HUES48 (cell line): ENCODE measurements at regions not wholly inside any gene's neighbourhood (a gene's known extent, or its start where the extent isn't known, plus 50 kb on each side); places are given as distances from the start of the nearest gene placed in this dataset.

ENCODE experiments used
- H3K27ac ChIP-seq: one replicate; pipeline ENCODE4 v1.7.0; 2013; ENCODE audit warnings: low read depth, low read length, inconsistent platforms
- H3K27me3 ChIP-seq: 2 replicates; pipeline ENCODE4 v1.6.1; 2013; ENCODE audit warnings: mild to moderate bottlenecking, low read length; ENCODE audit not compliant: control insufficient read depth, insufficient read depth
- H3K36me3 ChIP-seq: 2 replicates; pipeline ENCODE4 v1.6.1; 2013; ENCODE audit warnings: low read length; ENCODE audit not compliant: control insufficient read depth, insufficient read depth
- H3K4me1 ChIP-seq: 2 replicates; pipeline ENCODE4 v1.6.1; 2013; ENCODE audit warnings: mild to moderate bottlenecking, low read length; ENCODE audit not compliant: control insufficient read depth, insufficient read depth
- H3K4me3 ChIP-seq: 2 replicates; pipeline ENCODE4 v1.5.1; 2013; ENCODE audit warnings: mild to moderate bottlenecking, low read depth, low read length
- H3K9ac ChIP-seq: 2 replicates; pipeline ENCODE4 v1.6.1; 2013; ENCODE audit warnings: mild to moderate bottlenecking, low read depth, low read length, moderate library complexity
- H3K9me3 ChIP-seq: 2 replicates; pipeline ENCODE4 v1.6.1; 2013; ENCODE audit warnings: low read length; ENCODE audit not compliant: control insufficient read depth, insufficient read depth

DNA sequence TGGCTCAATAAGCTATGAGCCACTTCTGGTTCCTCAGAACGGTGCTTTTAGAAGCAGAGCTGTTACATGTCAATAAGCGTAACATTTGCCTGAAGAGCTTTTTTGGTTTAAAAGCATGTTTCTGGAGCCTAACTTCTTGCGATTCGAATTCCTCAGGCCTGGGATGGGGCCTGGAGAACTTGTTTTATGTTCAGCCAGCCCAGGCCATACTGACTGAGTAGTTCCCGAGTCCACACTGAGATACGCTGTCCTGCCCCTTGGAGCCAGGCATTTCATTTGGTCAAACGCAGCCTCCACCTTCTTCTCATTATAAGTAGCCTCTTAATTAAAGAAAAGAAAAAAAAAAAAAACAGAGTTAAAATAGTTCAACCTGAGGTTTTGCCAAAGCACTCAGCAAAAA lies 260.6 kb upstream of the ANKRD55 start:
- Histone ChIP-seq H3K27me3 (no peaks in the 10 kb centered on the region), H3K4me3 (no peak overlapping the region), H3K27ac (no peak overlapping the region), H3K4me1 (peaks cover 7% of the 10 kb centered on the region), H3K9me3 (no peaks in the 10 kb centered on the region), H3K36me3 (no peaks in the 10 kb centered on the region), H3K9ac (no peak overlapping the region)

DNA sequence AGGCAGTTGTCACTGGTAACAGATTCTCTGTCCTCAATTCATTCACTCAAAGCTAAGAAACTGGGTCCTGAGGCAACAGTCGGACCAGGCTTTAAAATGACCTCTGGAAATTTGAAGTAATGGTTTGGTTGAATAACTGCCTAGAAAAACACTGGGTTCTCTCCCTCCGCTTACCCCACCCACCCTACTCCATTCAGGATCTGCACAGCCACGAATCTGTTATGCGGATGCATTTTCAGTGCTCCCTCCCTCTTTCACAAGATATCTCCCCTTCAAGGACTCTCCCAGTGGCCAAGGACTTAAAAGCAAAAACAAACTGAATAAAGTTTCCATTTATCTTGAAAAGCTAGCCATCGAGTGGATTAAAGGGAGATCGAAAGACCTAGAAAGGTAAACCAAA lies 260.2 kb upstream of the ANKRD55 start:
- no peak overlapping the region for H3K4me3 ChIP-seq
- no peaks in the 10 kb centered on the region for H3K9me3 ChIP-seq
- H3K27ac ChIP-seq, result no peak overlapping the region
- no peak overlapping the region for H3K9ac ChIP-seq
- peaks cover 7% of the 10 kb centered on the region for H3K4me1 ChIP-seq
- no peaks in the 10 kb centered on the region for H3K27me3 ChIP-seq
- no peaks in the 10 kb centered on the region for H3K36me3 ChIP-seq

GRCh38 chr5:56492812-56493211 lies 259.7 kb upstream of the ANKRD55 start:
- Histone ChIP-seq H3K4me1 (peaks cover 7% of the 10 kb centered on the region), H3K27ac (no peak overlapping the region), H3K9ac (no peak overlapping the region), H3K27me3 (no peaks in the 10 kb centered on the region), H3K4me3 (no peak overlapping the region), H3K36me3 (no peaks in the 10 kb centered on the region), H3K9me3 (no peaks in the 10 kb centered on the region)

DNA sequence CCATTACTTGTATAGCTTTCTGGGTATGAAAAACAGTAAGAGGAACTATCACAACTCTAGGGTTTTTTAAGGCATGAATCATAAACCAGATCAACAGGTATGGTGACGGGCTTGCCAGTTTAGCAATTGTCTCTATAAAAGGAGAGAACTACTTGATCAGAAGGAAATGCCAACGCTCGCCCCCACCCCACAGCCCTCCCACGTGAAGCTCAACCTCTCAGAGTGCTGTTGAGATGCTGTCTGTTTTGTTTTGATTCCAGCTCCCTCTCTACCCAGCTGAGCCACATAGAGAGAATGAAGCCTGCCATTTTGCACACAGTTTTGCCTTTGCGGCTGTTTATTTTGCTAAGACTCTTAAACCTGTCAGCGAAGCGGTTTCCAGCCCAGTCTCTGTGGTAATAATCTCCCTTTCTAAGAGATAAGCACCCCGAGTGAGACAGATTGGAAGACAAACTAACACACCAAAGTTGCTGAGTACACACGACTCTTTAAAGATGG lies 257.9 kb upstream of the ANKRD55 start:
- no peak overlapping the region for H3K27ac ChIP-seq
- peaks cover 7% of the 10 kb centered on the region for H3K4me1 ChIP-seq

DNA sequence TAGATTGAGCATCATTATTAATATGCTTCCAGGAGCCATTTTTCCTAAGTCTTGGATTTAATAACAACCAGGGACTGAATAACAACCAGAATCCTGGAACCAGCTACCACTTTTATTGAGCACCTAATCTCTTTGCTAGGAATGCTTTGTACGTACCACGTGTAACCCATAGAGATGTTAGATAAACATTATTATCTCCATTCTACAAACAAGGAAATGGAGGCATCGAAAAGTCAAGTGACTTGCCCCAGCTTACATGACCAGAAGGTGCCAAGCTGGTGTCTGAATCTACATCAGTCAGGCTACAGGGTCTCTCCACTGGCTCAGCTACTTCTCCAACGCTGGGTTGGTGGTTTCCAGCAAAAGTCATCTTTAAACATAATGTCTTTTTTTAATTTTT lies 256.1 kb upstream of the ANKRD55 start:
- Histone ChIP-seq H3K9ac (no peak overlapping the region), H3K36me3 (no peaks in the 10 kb centered on the region), H3K4me1 (peaks cover 3% of the 10 kb centered on the region), H3K27me3 (no peaks in the 10 kb centered on the region), H3K4me3 (no peak overlapping the region), H3K9me3 (peaks cover 4% of the 10 kb centered on the region; the same call in 1 of the 2 replicates), H3K27ac (no peak overlapping the region)

More for the DNA sequence above, 257.9 kb upstream of the ANKRD55 start:
- Histone ChIP-seq H3K4me3 (no peak overlapping the region), H3K9me3 (peaks cover 4% of the 10 kb centered on the region; the same call in 1 of the 2 replicates), H3K27me3 (no peaks in the 10 kb centered on the region), H3K9ac (no peak overlapping the region), H3K36me3 (no peaks in the 10 kb centered on the region)

DNA sequence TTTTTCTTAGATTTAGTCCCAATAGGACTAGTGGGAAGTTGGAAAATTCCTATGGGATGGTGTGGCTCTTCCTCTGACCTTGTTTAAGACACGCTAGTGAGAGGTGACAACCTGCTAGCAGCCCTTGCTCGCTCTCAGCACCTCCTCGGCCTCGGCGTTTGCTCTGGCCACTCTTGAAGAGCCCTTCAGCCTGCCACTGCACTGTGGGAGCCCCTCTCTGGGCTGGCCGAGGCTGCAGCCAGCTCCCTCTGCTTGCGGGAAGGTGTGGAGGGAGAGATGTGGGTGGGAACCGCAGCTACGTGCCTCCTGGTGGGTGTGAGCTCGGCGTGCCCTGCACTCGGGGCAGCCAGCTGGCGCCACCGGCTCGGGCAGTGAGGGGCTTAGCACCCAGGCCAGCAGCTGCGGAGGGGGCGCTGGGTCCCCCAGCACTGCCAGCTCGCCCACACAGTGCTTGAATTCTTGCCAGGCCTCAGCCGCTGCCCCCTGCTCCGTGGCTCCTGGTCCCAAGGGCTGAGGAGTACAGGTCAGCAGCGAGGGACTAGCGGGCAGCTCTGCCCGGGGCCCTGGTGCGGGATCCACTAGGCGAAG lies 254.5 kb upstream of the ANKRD55 start:
- Histone ChIP-seq H3K4me3 (no peak overlapping the region), H3K27me3 (no peaks in the 10 kb centered on the region), H3K4me1 (no peaks in the 10 kb centered on the region), H3K27ac (no peak overlapping the region), H3K9ac (no peak overlapping the region), H3K9me3 (peaks cover 4% of the 10 kb centered on the region; the same call in 1 of the 2 replicates), H3K36me3 (no peaks in the 10 kb centered on the region)

DNA sequence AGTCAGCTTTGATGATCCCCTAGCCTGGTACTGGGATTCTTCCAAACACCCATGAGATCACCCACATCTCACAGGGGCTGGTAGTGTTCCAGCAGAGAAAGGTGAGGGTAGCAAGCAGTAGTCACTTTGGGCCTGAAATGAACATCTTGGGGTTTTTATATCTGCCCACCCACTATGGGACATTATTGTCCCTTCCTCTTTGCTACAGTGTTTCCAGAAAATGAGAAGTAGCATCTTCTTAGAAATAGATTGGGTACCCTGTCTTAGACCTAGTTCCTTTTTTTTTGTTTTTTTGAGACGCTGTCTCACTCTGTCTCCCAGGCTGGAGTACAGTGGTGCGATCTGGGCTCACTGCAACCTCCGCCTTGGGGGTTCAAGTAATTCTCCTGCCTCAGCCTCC lies 249.2 kb upstream of the ANKRD55 start:
- Histone ChIP-seq H3K27ac (no peak overlapping the region), H3K36me3 (no peaks in the 10 kb centered on the region), H3K4me3 (no peak overlapping the region), H3K27me3 (peaks cover 37% of the 10 kb centered on the region), H3K9ac (no peak overlapping the region), H3K9me3 (peaks cover 4% of the 10 kb centered on the region; the same call in 1 of the 2 replicates), H3K4me1 (peaks cover 7% of the 10 kb centered on the region; the same call in 1 of the 2 replicates)

DNA sequence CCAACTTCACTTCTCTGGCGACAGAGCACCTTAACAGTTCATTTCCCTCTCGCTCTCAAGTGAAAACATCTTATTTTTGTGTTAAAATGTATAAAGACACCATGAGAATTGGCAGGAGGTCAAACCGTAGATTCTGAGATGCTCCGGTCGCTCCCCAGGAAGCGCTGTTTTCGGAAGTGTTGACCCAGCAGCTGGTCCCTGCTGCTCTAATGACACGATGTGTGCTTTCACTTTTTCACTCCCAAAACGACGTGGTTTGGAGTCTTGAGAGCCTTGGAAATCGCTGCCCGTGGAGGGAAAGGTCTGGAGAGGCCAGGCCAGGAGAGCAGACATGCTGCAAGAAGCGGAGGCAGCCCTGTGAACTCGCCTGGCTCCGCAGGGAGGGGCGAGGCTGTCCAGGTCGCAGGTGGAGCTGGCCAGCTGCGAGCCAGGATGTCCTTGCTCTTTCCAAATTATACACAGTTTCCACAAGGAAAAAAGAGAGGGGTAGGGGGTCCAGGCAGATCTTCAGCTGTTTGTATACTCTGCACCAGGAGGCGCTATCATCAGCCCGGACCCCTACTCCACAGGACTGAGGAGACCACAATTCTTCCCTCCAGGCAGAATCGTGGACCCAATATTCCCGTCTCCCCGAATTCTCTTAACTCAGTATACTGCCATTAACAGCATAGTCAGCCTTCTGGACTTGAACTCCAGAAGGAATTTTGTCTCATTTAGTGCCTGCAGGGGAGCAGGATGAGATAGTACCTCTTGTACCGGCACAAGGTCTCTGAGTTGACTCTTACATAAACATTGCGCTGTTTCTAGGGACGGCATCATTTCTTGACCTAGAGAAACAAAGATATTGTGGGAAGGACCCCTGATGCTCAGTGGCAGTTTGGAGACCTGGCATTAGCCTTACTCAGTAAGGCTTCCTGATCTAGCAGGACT lies 248.6 kb upstream of the ANKRD55 start:
- Histone ChIP-seq H3K9ac (no peak overlapping the region), H3K36me3 (no peaks in the 10 kb centered on the region), H3K4me1 (peaks cover 7% of the 10 kb centered on the region; the same call in 1 of the 2 replicates), H3K9me3 (no peaks in the 10 kb centered on the region), H3K27me3 (peaks cover 37% of the 10 kb centered on the region), H3K27ac (no peak overlapping the region), H3K4me3 (peak overlapping the region; percentile 76)

DNA sequence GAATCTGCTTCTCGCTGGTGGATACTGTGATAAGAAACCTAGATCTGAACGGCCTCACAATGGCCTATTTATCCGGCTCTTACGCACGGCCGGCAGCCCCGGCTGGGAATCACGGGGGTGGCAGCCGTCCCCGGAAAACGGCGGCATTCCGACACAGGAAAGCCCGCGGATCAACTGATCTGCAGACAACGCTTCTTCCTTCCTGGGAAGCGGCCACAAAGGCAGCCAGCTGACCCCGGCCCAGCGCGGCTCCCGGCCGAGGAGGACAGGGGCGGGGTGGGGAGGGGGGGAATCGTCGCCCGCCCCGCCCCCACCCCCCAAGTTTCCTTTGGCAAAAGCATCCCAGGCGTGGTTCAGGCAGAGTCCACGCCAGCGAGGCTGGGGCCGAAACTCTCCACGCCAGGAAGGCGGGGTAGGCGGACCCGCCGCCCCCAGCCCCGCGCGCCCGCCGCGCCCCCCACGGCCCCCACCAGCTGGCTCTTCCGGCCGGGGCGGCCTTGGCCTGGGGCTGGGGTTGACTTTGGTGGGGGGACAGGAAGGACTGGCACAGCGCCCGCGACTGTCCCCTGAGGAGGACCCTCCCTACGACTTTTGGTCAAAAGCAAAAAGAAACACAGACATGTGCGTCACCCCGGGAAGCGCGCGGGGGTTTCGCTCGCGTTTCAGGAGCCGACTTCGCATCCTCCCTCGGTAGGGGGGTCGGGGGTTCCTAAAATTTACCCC lies 247.7 kb upstream of the ANKRD55 start:
- Histone ChIP-seq H3K9me3 (no peaks in the 10 kb centered on the region), H3K9ac (no peak overlapping the region), H3K4me1 (peaks cover 7% of the 10 kb centered on the region; the same call in 1 of the 2 replicates), H3K4me3 (peak overlapping the region; percentile 76), H3K27me3 (peaks cover 37% of the 10 kb centered on the region), H3K36me3 (no peaks in the 10 kb centered on the region), H3K27ac (peak overlapping the region; percentile 58)

DNA sequence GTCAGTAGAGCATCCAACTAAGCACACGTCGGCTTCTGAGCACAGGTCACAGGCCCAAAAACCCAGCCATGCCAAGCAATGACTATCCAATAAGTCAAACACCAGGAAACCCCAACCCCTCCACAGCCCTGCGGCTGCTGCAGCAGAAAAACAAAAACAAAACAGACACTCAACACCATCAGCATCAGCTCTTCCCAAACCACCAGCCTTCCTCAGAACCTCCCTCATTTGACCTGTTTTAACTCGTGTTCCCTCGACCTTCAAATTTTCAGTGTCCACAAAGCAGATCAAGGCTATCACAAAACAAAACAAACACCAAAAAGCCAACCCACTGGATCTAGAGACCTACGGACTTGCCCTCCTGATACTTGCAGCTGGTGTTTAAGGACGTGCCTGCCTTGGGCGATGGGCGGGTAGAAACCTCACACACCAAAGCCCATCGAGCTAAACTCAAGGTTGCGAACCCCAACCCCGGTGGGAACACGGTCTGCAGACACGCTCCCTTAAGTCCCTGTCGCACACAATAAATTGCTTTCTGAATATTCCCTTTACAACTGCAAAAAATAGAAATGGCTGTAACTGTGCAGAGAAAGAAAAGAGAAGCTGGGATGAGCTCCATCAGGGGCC lies 247.1 kb upstream of the ANKRD55 start:
- Histone ChIP-seq H3K9me3 (no peaks in the 10 kb centered on the region), H3K4me1 (peaks cover 7% of the 10 kb centered on the region; the same call in 1 of the 2 replicates), H3K4me3 (peak overlapping the region; percentile 76), H3K9ac (no peak overlapping the region), H3K27ac (peak overlapping the region; percentile 58), H3K36me3 (no peaks in the 10 kb centered on the region), H3K27me3 (peaks cover 37% of the 10 kb centered on the region)
